GM12875 (cell line): ENCODE measurements at regions not wholly inside any gene's neighbourhood (a gene's known extent, or its start where the extent isn't known, plus 50 kb on each side); places are given as distances from the start of the nearest gene placed in this dataset.

Source experiments
- H3K4me3 ChIP-seq: one replicate; pipeline ENCODE4 v1.5.1; 2011; ENCODE audit warnings: low read depth, low read length, control low read depth
- TF ChIP-seq, protein P1 (sequence below): IDR thresholded peaks from 2 replicates; pipeline ENCODE4 v1.5.1; 2011; ENCODE audit warnings: low read depth, mild to moderate bottlenecking, control low read depth, inconsistent platforms, low read length, moderate library complexity, borderline replicate concordance; ENCODE audit not compliant: insufficient read depth

DNA sequence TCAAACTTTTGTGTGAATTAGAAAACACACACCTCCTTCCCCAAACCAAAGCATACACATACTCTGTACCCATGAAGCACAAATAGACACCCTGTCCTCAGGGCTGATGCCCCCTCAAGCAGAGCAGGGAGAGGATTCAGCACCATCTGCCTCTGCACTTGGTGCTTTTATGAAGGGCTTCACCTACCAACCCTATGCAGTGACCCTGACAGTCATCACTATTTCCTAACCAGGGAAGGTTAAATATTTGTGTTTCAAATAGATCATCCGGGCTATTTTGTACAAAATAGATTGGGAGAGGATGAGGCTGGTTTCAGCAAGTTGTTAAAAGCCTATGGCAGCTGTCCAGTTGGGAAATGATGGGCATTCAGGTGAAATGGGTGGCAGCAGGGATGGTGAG is 396.2 kb downstream of the ZSWIM6 start:
- TF ChIP-seq, protein P1, sequence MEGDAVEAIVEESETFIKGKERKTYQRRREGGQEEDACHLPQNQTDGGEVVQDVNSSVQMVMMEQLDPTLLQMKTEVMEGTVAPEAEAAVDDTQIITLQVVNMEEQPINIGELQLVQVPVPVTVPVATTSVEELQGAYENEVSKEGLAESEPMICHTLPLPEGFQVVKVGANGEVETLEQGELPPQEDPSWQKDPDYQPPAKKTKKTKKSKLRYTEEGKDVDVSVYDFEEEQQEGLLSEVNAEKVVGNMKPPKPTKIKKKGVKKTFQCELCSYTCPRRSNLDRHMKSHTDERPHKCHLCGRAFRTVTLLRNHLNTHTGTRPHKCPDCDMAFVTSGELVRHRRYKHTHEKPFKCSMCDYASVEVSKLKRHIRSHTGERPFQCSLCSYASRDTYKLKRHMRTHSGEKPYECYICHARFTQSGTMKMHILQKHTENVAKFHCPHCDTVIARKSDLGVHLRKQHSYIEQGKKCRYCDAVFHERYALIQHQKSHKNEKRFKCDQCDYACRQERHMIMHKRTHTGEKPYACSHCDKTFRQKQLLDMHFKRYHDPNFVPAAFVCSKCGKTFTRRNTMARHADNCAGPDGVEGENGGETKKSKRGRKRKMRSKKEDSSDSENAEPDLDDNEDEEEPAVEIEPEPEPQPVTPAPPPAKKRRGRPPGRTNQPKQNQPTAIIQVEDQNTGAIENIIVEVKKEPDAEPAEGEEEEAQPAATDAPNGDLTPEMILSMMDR: no peak
- no peak overlapping the region for H3K4me3 ChIP-seq

DNA sequence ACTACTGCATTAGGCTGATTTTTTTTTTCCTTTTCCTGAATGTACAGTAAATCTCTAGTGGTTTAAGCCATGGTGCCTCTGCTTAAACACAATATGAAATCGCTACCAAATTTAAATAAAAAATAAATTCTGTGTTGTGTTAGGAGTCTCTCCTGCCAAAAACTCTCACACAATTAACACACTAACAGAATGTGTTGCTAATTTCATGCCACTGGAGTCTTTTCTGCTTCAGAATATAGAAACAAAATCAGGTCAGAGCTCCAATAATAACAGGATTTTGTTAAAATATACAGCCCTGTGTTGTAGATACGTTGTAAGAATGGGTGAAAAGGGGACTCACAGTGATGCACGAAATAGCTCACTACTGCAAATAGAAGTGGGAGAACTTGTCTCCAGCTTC is 398.8 kb downstream of the ZSWIM6 start:
- H3K4me3 ChIP-seq: no peak overlapping the region
- TF ChIP-seq, protein P1: no peak

DNA sequence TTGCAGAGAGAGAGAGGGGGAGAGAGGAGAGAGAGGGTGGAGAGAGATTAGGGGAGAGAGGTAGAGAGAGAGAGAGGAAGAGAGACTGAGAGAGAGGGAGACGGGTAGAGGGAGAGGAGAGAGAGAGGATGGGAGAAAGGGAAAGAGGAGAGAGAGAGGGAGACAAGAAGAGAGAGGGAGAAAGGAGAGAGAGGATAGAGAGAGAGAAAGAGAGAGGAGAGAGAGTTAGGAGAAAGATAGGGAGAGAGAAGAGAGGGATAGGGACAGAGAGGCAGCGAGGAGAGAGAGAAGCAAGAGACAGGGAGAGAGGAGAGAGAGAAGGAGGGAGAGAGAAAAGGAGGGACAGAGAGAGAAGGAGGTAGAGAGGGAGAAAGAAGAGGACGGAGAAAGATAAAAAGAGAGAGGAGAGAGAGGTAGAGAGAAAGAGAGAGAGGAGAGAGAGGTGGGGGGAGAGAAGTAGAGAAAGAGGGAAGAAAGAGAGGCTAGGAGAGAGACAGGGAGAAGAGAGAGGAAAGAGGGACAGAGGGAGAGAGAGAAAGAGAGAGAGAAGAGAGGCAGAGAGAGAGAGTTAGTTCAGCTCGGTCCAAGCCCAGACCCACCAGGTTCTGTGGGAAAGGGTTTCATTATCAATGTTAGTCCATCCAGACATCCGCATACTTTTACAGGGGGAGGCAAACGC is 399.3 kb downstream of the ZSWIM6 start:
- no peak overlapping the region for H3K4me3 ChIP-seq
- TF ChIP-seq, protein P1: no peak

DNA sequence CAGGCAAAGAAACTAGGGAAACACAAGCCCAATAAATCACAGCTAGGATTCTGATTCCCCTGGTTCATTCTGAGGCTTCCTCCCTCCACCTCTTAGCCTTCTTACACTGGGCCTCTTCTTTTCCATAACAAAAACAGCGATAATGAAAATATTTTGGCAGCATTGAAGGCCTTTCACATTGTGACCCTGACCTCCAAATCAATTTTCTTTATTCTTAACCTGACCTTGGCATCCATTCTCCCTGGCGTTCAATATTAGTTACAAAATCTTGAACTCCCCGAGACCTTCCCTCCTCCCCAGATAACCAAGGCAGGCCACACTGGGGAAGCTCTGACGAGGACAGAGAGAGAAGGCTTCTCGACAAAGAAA is 399.9 kb downstream of the ZSWIM6 start:
- no peak overlapping the region for H3K4me3 ChIP-seq

DNA sequence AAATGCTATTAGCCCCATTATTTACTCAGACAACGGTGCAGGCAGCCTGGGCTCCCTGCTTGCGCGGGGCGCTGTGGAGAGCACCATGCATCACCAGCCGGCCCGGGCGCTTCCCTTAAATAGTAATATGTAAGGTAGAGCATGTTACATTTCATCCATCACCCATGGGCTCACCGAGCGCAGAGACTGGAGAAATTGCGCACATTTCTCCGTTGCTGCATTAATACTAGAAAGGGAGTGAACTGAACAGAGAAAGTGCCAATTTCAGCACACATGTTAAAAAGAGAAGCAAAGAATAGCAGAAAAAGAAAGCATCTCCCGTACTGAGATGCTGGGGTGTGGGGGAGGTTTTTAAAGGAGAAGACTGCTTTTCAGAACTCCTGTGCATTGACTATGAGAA is 400.3 kb downstream of the ZSWIM6 start:
- H3K4me3 ChIP-seq: no peak overlapping the region
- TF ChIP-seq, protein P1: no peak

More for the DNA sequence above, 399.9 kb downstream of the ZSWIM6 start:
- TF ChIP-seq, protein P1: no peak

DNA sequence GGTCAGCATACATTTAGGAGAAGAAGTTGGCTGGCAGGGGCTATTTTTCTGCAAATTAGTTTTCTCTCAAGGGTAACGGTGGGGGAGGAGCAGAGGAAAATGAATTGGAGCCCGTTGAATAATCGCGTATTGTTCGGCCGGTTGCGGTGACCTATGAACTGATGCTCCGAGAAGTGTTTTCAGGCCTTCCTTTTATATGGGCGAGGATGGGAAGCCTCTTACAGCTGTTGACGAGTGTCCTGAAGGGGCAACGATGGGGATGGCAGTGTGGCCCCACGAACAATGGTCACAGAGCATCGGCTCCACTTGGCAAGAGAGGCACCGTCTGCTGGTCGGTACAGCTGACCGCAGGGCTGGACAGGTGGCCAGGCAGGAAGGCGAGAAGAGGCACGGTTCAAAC is 400.7 kb downstream of the ZSWIM6 start:
- TF ChIP-seq, protein P1: no peak
- no peak overlapping the region for H3K4me3 ChIP-seq

DNA sequence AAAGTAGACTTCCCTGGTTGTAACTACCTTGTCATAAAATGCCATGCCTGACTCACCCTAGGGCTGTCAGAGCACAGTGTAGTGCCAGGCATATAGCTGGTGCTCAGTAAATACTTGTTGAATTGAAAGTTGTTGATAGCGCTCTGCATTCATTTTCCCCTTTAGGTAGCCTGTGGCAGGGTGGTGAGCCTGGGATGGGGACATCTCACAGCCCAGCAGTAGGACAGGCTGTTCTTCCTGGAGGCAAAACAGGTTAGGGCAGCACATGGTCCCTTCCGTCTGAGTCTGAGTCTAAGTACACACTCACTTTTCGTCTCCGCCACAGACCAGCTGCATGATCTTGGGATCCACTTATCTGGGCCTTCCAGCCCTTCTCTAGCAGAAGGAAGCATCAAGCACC is 401.9 kb downstream of the ZSWIM6 start:
- TF ChIP-seq, protein P1: no peak
- H3K4me3 ChIP-seq: no peak overlapping the region
